ENCODE measurements at regions not wholly inside any gene's neighbourhood (a gene's known extent, or its start where the extent isn't known, plus 50 kb on each side); places are given as distances from the start of the nearest gene placed in this dataset.

GRCh38 chr6:119628691-119629594 lies 279.4 kb upstream of the MAN1A1 start:
- no peak for DNase-seq (ENCODE audit: low read depth in 1 of 2, low spot score in 1 of 2)
- H3K27ac ChIP-seq (replicated peaks) = no peak overlapping the region
- no peaks in the 10 kb centered on the region for H3K27me3 ChIP-seq (ENCODE audit: insufficient read depth, poor library complexity, severe bottlenecking)
- no peak overlapping the region for H3K4me3 ChIP-seq (replicated peaks; ENCODE audit: insufficient read depth, low read length)
- no peak for TF ChIP-seq SPI1 (IDR thresholded peaks at IDR 0.05; ENCODE audit: borderline replicate concordance, low read depth)
- TF ChIP-seq POLR2AphosphoS5 (IDR thresholded peaks at IDR 0.05; ENCODE audit: low read depth) = no peak
- no peak for TF ChIP-seq GABPA (IDR thresholded peaks at IDR 0.05; ENCODE audit: low read depth)
- TF ChIP-seq, protein P1, sequence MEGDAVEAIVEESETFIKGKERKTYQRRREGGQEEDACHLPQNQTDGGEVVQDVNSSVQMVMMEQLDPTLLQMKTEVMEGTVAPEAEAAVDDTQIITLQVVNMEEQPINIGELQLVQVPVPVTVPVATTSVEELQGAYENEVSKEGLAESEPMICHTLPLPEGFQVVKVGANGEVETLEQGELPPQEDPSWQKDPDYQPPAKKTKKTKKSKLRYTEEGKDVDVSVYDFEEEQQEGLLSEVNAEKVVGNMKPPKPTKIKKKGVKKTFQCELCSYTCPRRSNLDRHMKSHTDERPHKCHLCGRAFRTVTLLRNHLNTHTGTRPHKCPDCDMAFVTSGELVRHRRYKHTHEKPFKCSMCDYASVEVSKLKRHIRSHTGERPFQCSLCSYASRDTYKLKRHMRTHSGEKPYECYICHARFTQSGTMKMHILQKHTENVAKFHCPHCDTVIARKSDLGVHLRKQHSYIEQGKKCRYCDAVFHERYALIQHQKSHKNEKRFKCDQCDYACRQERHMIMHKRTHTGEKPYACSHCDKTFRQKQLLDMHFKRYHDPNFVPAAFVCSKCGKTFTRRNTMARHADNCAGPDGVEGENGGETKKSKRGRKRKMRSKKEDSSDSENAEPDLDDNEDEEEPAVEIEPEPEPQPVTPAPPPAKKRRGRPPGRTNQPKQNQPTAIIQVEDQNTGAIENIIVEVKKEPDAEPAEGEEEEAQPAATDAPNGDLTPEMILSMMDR (IDR thresholded peaks at IDR 0.05; ENCODE audit: insufficient read depth, low read length) = no peak
- TF ChIP-seq, protein P2, sequence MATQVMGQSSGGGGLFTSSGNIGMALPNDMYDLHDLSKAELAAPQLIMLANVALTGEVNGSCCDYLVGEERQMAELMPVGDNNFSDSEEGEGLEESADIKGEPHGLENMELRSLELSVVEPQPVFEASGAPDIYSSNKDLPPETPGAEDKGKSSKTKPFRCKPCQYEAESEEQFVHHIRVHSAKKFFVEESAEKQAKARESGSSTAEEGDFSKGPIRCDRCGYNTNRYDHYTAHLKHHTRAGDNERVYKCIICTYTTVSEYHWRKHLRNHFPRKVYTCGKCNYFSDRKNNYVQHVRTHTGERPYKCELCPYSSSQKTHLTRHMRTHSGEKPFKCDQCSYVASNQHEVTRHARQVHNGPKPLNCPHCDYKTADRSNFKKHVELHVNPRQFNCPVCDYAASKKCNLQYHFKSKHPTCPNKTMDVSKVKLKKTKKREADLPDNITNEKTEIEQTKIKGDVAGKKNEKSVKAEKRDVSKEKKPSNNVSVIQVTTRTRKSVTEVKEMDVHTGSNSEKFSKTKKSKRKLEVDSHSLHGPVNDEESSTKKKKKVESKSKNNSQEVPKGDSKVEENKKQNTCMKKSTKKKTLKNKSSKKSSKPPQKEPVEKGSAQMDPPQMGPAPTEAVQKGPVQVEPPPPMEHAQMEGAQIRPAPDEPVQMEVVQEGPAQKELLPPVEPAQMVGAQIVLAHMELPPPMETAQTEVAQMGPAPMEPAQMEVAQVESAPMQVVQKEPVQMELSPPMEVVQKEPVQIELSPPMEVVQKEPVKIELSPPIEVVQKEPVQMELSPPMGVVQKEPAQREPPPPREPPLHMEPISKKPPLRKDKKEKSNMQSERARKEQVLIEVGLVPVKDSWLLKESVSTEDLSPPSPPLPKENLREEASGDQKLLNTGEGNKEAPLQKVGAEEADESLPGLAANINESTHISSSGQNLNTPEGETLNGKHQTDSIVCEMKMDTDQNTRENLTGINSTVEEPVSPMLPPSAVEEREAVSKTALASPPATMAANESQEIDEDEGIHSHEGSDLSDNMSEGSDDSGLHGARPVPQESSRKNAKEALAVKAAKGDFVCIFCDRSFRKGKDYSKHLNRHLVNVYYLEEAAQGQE (IDR thresholded peaks at IDR 0.05; ENCODE audit: insufficient replicate concordance, low read depth) = no peak

GRCh38 chr6:119627908-119628669 lies 278.5 kb upstream of the MAN1A1 start:
- Histone ChIP-seq H3K27ac (replicated peaks) (no peak overlapping the region), H3K27me3 (ENCODE audit: insufficient read depth, poor library complexity, severe bottlenecking) (no peaks in the 10 kb centered on the region), H3K4me3 (replicated peaks; ENCODE audit: insufficient read depth, low read length) (no peak overlapping the region)
- DNase-seq (ENCODE audit: low read depth in 1 of 2, low spot score in 1 of 2) = no peak
- TF ChIP-seq, protein P2 (IDR thresholded peaks at IDR 0.05; ENCODE audit: insufficient replicate concordance, low read depth) = no peak
- TF ChIP-seq POLR2AphosphoS5 (IDR thresholded peaks at IDR 0.05; ENCODE audit: low read depth) (no peak), GABPA (IDR thresholded peaks at IDR 0.05; ENCODE audit: low read depth) (no peak), SPI1 (IDR thresholded peaks at IDR 0.05; ENCODE audit: borderline replicate concordance, low read depth) (no peak)
- TF ChIP-seq, protein P1 (IDR thresholded peaks at IDR 0.05; ENCODE audit: insufficient read depth, low read length) = no peak

GRCh38 chr6:119626884-119627619 lies 277.5 kb upstream of the MAN1A1 start:
- H3K4me3 ChIP-seq (replicated peaks; ENCODE audit: insufficient read depth, low read length) = no peak overlapping the region
- no peak for DNase-seq (ENCODE audit: low read depth in 1 of 2, low spot score in 1 of 2)

More at GRCh38 chr6:119626884-119627619, 277.5 kb upstream of the MAN1A1 start:
- no peak overlapping the region for H3K27ac ChIP-seq (replicated peaks)
- TF ChIP-seq POLR2AphosphoS5 (IDR thresholded peaks at IDR 0.05; ENCODE audit: low read depth) (no peak), GABPA (IDR thresholded peaks at IDR 0.05; ENCODE audit: low read depth) (no peak), SPI1 (IDR thresholded peaks at IDR 0.05; ENCODE audit: borderline replicate concordance, low read depth) (no peak)
- TF ChIP-seq, protein P1 (IDR thresholded peaks at IDR 0.05; ENCODE audit: insufficient read depth, low read length) = no peak
- TF ChIP-seq, protein P2 (IDR thresholded peaks at IDR 0.05; ENCODE audit: insufficient replicate concordance, low read depth) = no peak
- no peaks in the 10 kb centered on the region for H3K27me3 ChIP-seq (ENCODE audit: insufficient read depth, poor library complexity, severe bottlenecking)

Data from HL-60 (cell line).